ENCODE measurements at regions not wholly inside any gene's neighbourhood (a gene's known extent, or its start where the extent isn't known, plus 50 kb on each side); places are given as distances from the start of the nearest gene placed in this dataset.

GRCh38 chr3:161713731-161714130 lies 217.1 kb downstream of the OTOL1 start:
- CTCF ChIA-PET, result no interaction called here
- POLR2A ChIA-PET, result no interaction called here
- H3K4me1 ChIP-seq (ENCODE audit: control insufficient read depth, insufficient read depth, low read length), result no peaks in the 10 kb centered on the region

GRCh38 chr3:161731968-161732367 lies 235.4 kb downstream of the OTOL1 start:
- Histone ChIP-seq H3K9me3 (ENCODE audit: control insufficient read depth, insufficient read depth, low read depth, low read length) (no peaks in the 10 kb centered on the region), H3K4me3 (ENCODE audit: low read depth, low read length) (no peak overlapping the region), H3K36me3 (ENCODE audit: control insufficient read depth in 2 of 2, insufficient read depth in 1 of 2, low read length in 2 of 2) (no peaks in the 10 kb centered on the region), H3K27ac (ENCODE audit: extremely low read depth, low read depth, low read length) (no peak overlapping the region), H3K4me1 (ENCODE audit: control insufficient read depth, insufficient read depth, low read length) (no peaks in the 10 kb centered on the region)
- no peak for TF ChIP-seq MEIS1 (CRISPR knock-in tag; IDR thresholded peaks at IDR 0.05; ENCODE audit: borderline replicate concordance)
- TF ChIP-seq TCF7L2 (IDR thresholded peaks at IDR 0.05; ENCODE audit: borderline replicate concordance, low read depth, low read length), result no peak
- no peak for TF ChIP-seq SCRT2 (tag by site-specific recombination; IDR thresholded peaks at IDR 0.05)
- TF ChIP-seq, protein P1, sequence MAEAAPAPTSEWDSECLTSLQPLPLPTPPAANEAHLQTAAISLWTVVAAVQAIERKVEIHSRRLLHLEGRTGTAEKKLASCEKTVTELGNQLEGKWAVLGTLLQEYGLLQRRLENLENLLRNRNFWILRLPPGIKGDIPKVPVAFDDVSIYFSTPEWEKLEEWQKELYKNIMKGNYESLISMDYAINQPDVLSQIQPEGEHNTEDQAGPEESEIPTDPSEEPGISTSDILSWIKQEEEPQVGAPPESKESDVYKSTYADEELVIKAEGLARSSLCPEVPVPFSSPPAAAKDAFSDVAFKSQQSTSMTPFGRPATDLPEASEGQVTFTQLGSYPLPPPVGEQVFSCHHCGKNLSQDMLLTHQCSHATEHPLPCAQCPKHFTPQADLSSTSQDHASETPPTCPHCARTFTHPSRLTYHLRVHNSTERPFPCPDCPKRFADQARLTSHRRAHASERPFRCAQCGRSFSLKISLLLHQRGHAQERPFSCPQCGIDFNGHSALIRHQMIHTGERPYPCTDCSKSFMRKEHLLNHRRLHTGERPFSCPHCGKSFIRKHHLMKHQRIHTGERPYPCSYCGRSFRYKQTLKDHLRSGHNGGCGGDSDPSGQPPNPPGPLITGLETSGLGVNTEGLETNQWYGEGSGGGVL (tag by site-specific recombination; IDR thresholded peaks at IDR 0.05), result no peak
- TF ChIP-seq ZNF785 (tag by site-specific recombination; IDR thresholded peaks at IDR 0.05), result no peak
- no peak for TF ChIP-seq GFI1B (tag by site-specific recombination; IDR thresholded peaks at IDR 0.05)
- no peak for TF ChIP-seq ZNF623 (tag by site-specific recombination; IDR thresholded peaks at IDR 0.05)
- TF ChIP-seq ZNF514 (tag by site-specific recombination; IDR thresholded peaks at IDR 0.05), result no peak
- TF ChIP-seq WT1 (tag by site-specific recombination; IDR thresholded peaks at IDR 0.05), result no peak
- TF ChIP-seq GLIS1 (tag by site-specific recombination; IDR thresholded peaks at IDR 0.05), result no peak
- no peak for TF ChIP-seq ZNF473 (tag by site-specific recombination; IDR thresholded peaks at IDR 0.05)
- TF ChIP-seq, protein P2, sequence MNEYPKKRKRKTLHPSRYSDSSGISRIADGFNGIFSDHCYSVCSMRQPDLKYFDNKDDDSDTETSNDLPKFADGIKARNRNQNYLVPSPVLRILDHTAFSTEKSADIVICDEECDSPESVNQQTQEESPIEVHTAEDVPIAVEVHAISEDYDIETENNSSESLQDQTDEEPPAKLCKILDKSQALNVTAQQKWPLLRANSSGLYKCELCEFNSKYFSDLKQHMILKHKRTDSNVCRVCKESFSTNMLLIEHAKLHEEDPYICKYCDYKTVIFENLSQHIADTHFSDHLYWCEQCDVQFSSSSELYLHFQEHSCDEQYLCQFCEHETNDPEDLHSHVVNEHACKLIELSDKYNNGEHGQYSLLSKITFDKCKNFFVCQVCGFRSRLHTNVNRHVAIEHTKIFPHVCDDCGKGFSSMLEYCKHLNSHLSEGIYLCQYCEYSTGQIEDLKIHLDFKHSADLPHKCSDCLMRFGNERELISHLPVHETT (tag by site-specific recombination; IDR thresholded peaks at IDR 0.05), result no peak
- no peak for TF ChIP-seq ZNF37A (tag by site-specific recombination; IDR thresholded peaks at IDR 0.05)
- TF ChIP-seq ZNF211 (tag by site-specific recombination; IDR thresholded peaks at IDR 0.05; ENCODE audit: low read depth), result no peak
- CTCF ChIA-PET, result no interaction called here
- POLR2A ChIA-PET, result no interaction called here

More at GRCh38 chr3:161713731-161714130, 217.1 kb downstream of the OTOL1 start:
- Histone ChIP-seq H3K36me3 (ENCODE audit: control insufficient read depth in 2 of 2, insufficient read depth in 1 of 2, low read length in 2 of 2) (no peaks in the 10 kb centered on the region), H3K9me3 (ENCODE audit: control insufficient read depth, insufficient read depth, low read depth, low read length) (no peaks in the 10 kb centered on the region), H3K4me3 (ENCODE audit: low read depth, low read length) (no peak overlapping the region), H3K27ac (ENCODE audit: extremely low read depth, low read depth, low read length) (no peak overlapping the region)
- TF ChIP-seq ZNF521 (tag by site-specific recombination; IDR thresholded peaks at IDR 0.05) (no peak), ZNF664 (tag by site-specific recombination; IDR thresholded peaks at IDR 0.05) (no peak), SP2 (tag by site-specific recombination; IDR thresholded peaks at IDR 0.05) (no peak), ZNF24 (tag by site-specific recombination; IDR thresholded peaks at IDR 0.05) (no peak), ZNF513 (tag by site-specific recombination; IDR thresholded peaks at IDR 0.05) (no peak), ZBTB20 (tag by site-specific recombination; IDR thresholded peaks at IDR 0.05) (no peak), ZFP3 (tag by site-specific recombination; IDR thresholded peaks at IDR 0.05; ENCODE audit: low read depth) (no peak), ZNF184 (tag by site-specific recombination; IDR thresholded peaks at IDR 0.05) (no peak), ZEB2 (tag by site-specific recombination; IDR thresholded peaks at IDR 0.05) (no peak), ZNF768 (tag by site-specific recombination; IDR thresholded peaks at IDR 0.05) (no peak), ZNF19 (tag by site-specific recombination; IDR thresholded peaks at IDR 0.05; ENCODE audit: low read depth) (no peak), ZNF174 (tag by site-specific recombination; IDR thresholded peaks at IDR 0.05) (no peak), ZNF596 (tag by site-specific recombination; IDR thresholded peaks at IDR 0.05) (no peak)
- TF ChIP-seq, protein P1 (tag by site-specific recombination; IDR thresholded peaks at IDR 0.05), result no peak
